Right lobe of liver (tissue), 4 donors: ENCODE measurements at regions not wholly inside any gene's neighbourhood (a gene's known extent, or its start where the extent isn't known, plus 50 kb on each side); places are given as distances from the start of the nearest gene placed in this dataset.

Source experiments
- CTCF ChIP-seq, 4 donors: fragments of 200-600 bp in 3 of 4; fragments of 450-650 bp in 1 of 4; IDR thresholded peaks; one replicate each; pipeline versions ENCODE4 v1.5.1 to v1.8.0; 2016 to 2022; ENCODE audit warnings: antibody characterized with exemption in 4 of 4, mild to moderate bottlenecking in 2 of 4
- POLR2A ChIP-seq: fragments of 450-650 bp; IDR thresholded peaks from one replicate; pipeline ENCODE4 v1.6.1; 2017; ENCODE audit warnings: antibody characterized with exemption, mild to moderate bottlenecking
- donor health status: DM: no; HTN: no; CAD: no.
- donor health status: DM: no; HTN: no; CAD: no.
- donor health status: DM: no; HTN: yes; CAD: no.

- no peak for TF ChIP-seq POLR2A
- no peak for TF ChIP-seq CTCF (IDR thresholded peaks at IDR 0.05)
Measured at GRCh38 chr4:67020438-67020797, 524.9 kb downstream of the CENPC start.
